Muscle of leg (tissue), 3 donors: ENCODE measurements at regions not wholly inside any gene's neighbourhood (a gene's known extent, or its start where the extent isn't known, plus 50 kb on each side); places are given as distances from the start of the nearest gene placed in this dataset.

ENCODE experiments used
- DNase-seq: peaks from one replicate; pipeline ENCODE4 v3.0.0; 2013
- H3K27ac ChIP-seq: one replicate; pipeline ENCODE4 v1.5.1; 2013; ENCODE audit warnings: mild to moderate bottlenecking, low read length, control low read depth
- H3K27me3 ChIP-seq: one replicate; pipeline ENCODE4 v1.6.1; 2013; ENCODE audit warnings: low read length; ENCODE audit not compliant: control insufficient read depth, insufficient read depth
- H3K36me3 ChIP-seq: one replicate; pipeline ENCODE4 v1.6.1; 2013; ENCODE audit warnings: low read length; ENCODE audit not compliant: control insufficient read depth, insufficient read depth
- H3K4me1 ChIP-seq: one replicate; pipeline ENCODE4 v1.6.1; 2013; ENCODE audit warnings: low read length; ENCODE audit not compliant: control insufficient read depth, insufficient read depth
- H3K4me3 ChIP-seq: one replicate; pipeline ENCODE4 v1.5.1; 2013; ENCODE audit warnings: low read length, control low read depth
- H3K9me3 ChIP-seq: replicated peaks from 2 replicates; pipeline ENCODE4 v1.6.1; 2013; ENCODE audit warnings: low read depth, low read length; ENCODE audit not compliant: control insufficient read depth
- WGBS: methylation state at CpG from one replicate; pipeline ENCODE4 v1.1.5; 2013; ENCODE audit warnings: missing lambda C conversion rate; ENCODE audit not compliant: insufficient coverage; 5-methylcytosine and 5-hydroxymethylcytosine counted together

- Histone ChIP-seq H3K36me3 (no peaks in the 10 kb centered on the region), H3K27me3 (no peaks in the 10 kb centered on the region), H3K4me3 (no peak overlapping the region), H3K9me3 (peaks cover 3% of the 10 kb centered on the region), H3K4me1 (no peaks in the 10 kb centered on the region), H3K27ac (no peak overlapping the region)
- 75% methylated on average over 3 of the region's 3 CpGs for WGBS
- DNase-seq: no peak
Measured at GRCh38 chr6:104143757-104144156, 716.0 kb downstream of the HACE1 start.

- no peak for DNase-seq
- H3K36me3 ChIP-seq: no peaks in the 10 kb centered on the region
- H3K9me3 ChIP-seq: peaks cover 5% of the 10 kb centered on the region
- H3K27ac ChIP-seq: no peak overlapping the region
- no peak overlapping the region for H3K4me3 ChIP-seq
- no peaks in the 10 kb centered on the region for H3K27me3 ChIP-seq
- H3K4me1 ChIP-seq: no peaks in the 10 kb centered on the region
- no CpG with 5 or more reads among the region's 1 CpG for WGBS
Measured at GRCh38 chr6:104134876-104135275, 724.8 kb downstream of the HACE1 start.

GRCh38 chr6:104130343-104130742, 729.4 kb downstream of the HACE1 start:
- no peak overlapping the region for H3K4me3 ChIP-seq

GRCh38 chr6:104126315-104127005, 733.3 kb downstream of the HACE1 start:
- no peak overlapping the region for H3K27ac ChIP-seq
- 100% methylated on average over 1 of the region's 3 CpGs for WGBS

More at GRCh38 chr6:104130343-104130742, 729.4 kb downstream of the HACE1 start:
- Histone ChIP-seq H3K4me1 (no peaks in the 10 kb centered on the region), H3K9me3 (peaks cover 2% of the 10 kb centered on the region), H3K27ac (no peak overlapping the region), H3K27me3 (no peaks in the 10 kb centered on the region), H3K36me3 (no peaks in the 10 kb centered on the region)
- DNase-seq: no peak

GRCh38 chr6:104123227-104123626, 736.5 kb downstream of the HACE1 start:
- no peaks in the 10 kb centered on the region for H3K36me3 ChIP-seq
- H3K27me3 ChIP-seq: no peaks in the 10 kb centered on the region
- WGBS: 70% methylated on average over 1 of the region's 1 CpG
- H3K9me3 ChIP-seq: no peaks in the 10 kb centered on the region
- no peak for DNase-seq
- no peak overlapping the region for H3K4me3 ChIP-seq
- H3K4me1 ChIP-seq: no peaks in the 10 kb centered on the region
- H3K27ac ChIP-seq: no peak overlapping the region

More at GRCh38 chr6:104126315-104127005, 733.3 kb downstream of the HACE1 start:
- Histone ChIP-seq H3K27me3 (no peaks in the 10 kb centered on the region), H3K36me3 (no peaks in the 10 kb centered on the region), H3K4me3 (no peak overlapping the region), H3K4me1 (no peaks in the 10 kb centered on the region), H3K9me3 (no peaks in the 10 kb centered on the region)
- DNase-seq: no peak

- H3K9me3 ChIP-seq: no peaks in the 10 kb centered on the region
- H3K4me1 ChIP-seq: no peaks in the 10 kb centered on the region
- H3K4me3 ChIP-seq: no peak overlapping the region
- WGBS: no CpG with 5 or more reads among the region's 4 CpGs
- H3K27ac ChIP-seq: no peak overlapping the region
- H3K36me3 ChIP-seq: no peaks in the 10 kb centered on the region
- no peak for DNase-seq
- H3K27me3 ChIP-seq: no peaks in the 10 kb centered on the region
Measured at GRCh38 chr6:104118274-104118673, 741.4 kb downstream of the HACE1 start.

GRCh38 chr6:104109806-104110205, 749.9 kb downstream of the HACE1 start:
- Histone ChIP-seq H3K36me3 (no peaks in the 10 kb centered on the region), H3K27ac (no peak overlapping the region), H3K27me3 (no peaks in the 10 kb centered on the region), H3K4me1 (no peaks in the 10 kb centered on the region), H3K4me3 (no peak overlapping the region), H3K9me3 (no peaks in the 10 kb centered on the region)
- WGBS: no CpG with 5 or more reads among the region's 2 CpGs
- no peak for DNase-seq

- Histone ChIP-seq H3K36me3 (no peaks in the 10 kb centered on the region), H3K27ac (no peak overlapping the region), H3K4me3 (no peak overlapping the region), H3K27me3 (no peaks in the 10 kb centered on the region), H3K9me3 (no peaks in the 10 kb centered on the region), H3K4me1 (no peaks in the 10 kb centered on the region)
- DNase-seq: no peak
Measured at GRCh38 chr6:104108634-104109033, 751.1 kb downstream of the HACE1 start.

GRCh38 chr6:104095661-104096416, 763.9 kb downstream of the HACE1 start:
- no peaks in the 10 kb centered on the region for H3K36me3 ChIP-seq
- H3K9me3 ChIP-seq: no peaks in the 10 kb centered on the region
- WGBS: no CpG with 5 or more reads among the region's 6 CpGs
- no peaks in the 10 kb centered on the region for H3K4me1 ChIP-seq
- H3K27ac ChIP-seq: no peak overlapping the region
- no peak overlapping the region for H3K4me3 ChIP-seq
- DNase-seq: no peak
- no peaks in the 10 kb centered on the region for H3K27me3 ChIP-seq

GRCh38 chr6:104087765-104088164, 772.0 kb downstream of the HACE1 start:
- no peak for DNase-seq
- H3K9me3 ChIP-seq: peaks cover 8% of the 10 kb centered on the region
- H3K4me1 ChIP-seq: no peaks in the 10 kb centered on the region
- H3K27me3 ChIP-seq: no peaks in the 10 kb centered on the region
- no peak overlapping the region for H3K4me3 ChIP-seq
- no CpG with 5 or more reads among the region's 1 CpG for WGBS
- H3K27ac ChIP-seq: no peak overlapping the region
- no peaks in the 10 kb centered on the region for H3K36me3 ChIP-seq
